NCI-H146 (cell line): ENCODE measurements at regions not wholly inside any gene's neighbourhood (a gene's known extent, or its start where the extent isn't known, plus 50 kb on each side); places are given as distances from the start of the nearest gene placed in this dataset.
"Not testable (repeated sequence)": the region's sequence is repeated elsewhere in the genome, so short reads cannot be mapped to it uniquely, and the experiment has no call there.

Experiments used
- DNase-seq: peaks from one replicate; lab custom pipeline; 2025; lab: John Stamatoyannopoulos, UW

DNA sequence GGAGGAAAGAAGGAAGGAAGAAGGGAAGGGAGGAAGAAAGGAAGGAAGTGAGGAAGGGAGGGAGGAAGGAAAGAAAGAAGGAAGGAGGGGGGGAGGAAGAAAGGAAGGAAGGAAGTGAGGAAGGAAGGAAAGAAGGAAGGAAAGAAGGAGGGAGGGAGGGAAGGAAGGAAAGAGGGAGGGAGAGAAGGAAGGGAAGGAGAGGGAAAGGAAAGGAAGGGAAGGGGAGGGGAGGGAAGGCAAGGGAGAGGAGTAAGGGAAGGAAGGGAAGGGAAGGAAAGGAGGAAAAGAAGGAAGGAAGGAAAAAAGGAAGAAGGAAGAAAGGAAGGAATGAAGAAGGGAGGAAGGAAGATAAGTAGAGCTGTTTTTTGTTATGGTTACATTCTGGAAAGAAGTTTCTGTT is 141.2 kb downstream of the LRRC3B start:
- DNase-seq: no peak

DNA sequence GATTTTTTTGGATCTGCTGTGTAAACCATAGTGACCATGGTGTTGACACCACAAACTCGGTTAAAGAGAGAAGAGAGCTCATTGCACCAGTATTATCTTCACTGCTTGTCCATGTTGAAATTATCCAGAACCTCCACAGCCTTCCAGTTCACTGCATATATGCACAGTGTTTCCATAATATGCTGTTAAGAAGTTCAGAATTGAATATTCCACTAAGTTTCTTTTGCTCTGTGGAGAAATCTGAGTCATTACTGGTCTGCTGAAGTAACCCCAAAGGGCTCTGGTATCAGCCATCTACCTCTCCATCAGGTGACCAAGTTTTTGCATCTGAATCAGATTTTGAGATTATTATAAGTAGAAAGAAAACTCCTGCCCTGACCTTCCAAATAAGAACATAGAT is 143.5 kb downstream of the LRRC3B start:
- DNase-seq: no peak

- DNase-seq: no peak
These were observed 145.6 kb downstream of the LRRC3B start for GRCh38 chr3:26768068-26768651.

GRCh38 chr3:26799679-26800317 is 177.2 kb downstream of the LRRC3B start:
- no peak for DNase-seq

DNA sequence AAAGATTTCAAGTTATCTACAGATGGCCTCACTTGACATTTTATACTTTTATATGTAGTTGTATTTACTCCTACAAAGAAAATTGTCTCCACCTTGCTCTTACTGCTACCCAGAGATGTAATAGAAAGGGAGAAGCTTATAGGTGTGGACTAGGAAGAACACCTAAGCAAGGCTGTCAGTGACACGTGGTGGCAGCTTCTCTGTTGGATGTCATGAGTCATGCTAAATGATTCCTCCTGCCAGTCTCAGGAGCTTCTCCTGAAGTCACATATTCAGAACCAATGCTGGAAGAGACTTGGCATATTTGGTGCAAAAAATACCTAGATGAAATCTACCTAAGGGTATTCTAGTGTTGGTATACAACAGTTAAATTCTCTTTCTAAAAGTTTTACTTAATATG is 184.7 kb downstream of the LRRC3B start:
- no peak for DNase-seq

DNA sequence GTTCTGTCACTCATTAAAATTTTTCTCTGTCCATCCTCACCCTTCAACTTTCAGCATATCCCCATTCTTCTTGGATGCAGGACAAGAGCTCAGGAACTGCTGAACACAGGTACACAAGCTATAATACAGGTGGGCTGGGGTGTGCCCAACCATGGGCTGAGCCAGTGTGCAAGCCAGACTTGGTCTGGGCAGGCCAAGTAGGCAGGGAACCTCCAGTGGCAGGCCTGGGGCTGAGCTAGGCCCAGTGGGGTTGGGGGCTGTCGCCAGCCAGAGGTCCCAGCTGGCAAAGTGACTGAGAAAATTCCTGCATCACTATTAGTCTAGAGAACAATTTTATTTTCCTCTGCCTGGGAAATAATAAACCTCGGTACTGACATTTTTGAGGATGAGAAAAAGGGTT is 202.9 kb downstream of the LRRC3B start:
- DNase-seq: no peak

DNA sequence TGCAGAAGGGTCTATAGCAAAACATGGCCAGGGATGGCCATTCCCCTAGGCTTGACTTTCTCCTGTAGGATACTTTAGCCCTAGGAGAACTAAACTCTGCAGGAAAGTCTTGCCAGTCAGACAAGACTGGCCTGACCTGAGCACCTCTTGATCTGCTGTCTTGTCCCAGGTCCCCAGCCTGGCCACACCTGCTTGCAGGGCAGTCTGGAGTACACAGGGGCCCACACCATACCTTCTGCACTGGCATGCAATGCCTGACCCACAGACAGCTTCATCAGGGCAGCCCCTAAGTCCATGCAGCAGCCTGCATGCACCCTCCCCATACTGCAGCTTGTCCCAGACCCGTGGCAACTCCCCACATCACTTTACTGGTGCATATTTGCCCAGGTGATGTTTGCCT is 204.6 kb downstream of the LRRC3B start:
- DNase-seq: no peak

DNA sequence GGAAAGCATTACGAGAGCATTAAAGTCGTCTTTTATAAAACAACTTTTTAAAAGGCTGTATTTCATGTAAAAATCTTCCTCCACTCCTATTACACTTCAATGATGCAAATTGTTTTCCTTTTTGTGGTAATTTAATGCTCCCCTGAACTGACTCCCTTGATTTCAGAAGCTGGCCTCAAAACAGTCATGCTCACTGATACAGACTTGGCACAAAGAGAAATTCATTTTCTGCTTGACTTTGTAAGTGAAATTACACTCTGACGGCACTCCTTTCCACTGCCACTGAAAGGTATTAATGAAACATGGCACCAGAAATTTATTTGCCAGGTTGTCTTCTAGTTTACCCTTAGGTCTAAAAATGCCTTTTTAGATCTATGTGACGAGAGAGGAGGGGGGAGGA is 215.5 kb downstream of the LRRC3B start:
- no peak for DNase-seq

DNA sequence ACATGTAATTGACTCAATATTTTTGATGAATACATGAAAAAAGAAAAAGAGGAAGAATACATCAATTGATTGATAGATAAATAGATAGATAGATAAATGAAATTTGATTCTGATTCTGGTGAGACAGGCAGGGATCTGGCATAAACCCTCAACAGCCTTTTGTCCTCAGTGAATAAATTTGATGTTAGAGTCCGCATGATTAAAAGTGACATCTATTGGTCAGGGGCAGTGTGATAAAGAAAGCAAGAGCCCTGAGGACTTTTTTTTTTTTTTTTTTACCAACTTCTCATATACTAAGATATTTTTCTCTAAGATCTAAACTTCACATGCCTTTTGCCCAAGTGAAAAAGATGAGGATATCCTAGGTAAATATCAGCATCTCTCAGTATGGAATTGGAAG is 216.4 kb downstream of the LRRC3B start:
- DNase-seq: no peak

DNA sequence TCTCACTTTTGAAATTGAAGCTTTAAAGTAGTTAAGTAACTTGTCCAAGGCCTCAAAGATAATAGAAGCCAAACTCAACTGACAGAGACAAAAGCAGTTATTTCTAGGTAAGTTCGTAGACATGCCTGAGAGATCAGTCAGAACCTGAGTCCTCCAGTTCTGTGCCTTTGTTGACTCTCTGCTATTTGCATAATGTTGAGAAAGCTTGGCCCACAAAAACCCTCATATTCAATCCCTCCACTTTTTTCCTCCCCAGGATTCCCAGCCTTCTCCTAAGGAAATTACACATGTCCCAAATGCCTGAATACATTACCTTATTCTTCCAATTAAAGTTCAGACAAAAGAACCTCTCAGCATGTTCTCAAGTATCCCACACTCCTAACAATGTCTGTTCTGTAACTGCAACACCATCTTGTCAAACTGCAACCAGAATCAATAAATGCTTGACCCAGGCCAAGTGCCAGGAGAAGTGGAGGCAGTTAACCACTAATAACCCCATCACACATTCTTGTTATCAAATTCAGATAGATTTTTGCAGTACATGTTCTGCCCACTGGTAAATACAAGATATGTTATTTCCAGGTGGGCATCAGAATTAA is 217.8 kb downstream of the LRRC3B start:
- no peak for DNase-seq

GRCh38 chr3:26845194-26845593 is 222.6 kb downstream of the LRRC3B start:
- DNase-seq: no peak

DNA sequence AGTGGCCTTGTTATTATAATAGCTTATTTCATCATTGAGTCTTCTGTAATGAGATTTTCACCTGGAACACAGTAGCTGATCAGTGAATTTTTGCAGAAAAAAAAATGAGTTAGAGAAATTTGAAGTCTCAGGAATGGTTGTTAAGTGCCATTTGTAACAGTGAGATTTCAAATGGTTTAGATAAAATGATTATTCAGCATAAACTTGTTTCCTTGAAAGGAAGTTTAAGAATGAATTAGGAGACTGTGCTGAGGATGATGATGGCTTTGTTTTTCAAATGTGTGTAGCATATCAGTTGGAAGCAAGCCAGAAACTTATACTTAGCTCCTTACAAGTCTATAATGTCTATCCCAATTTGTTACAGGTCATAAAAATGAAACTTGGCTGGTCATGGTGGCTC is 225.1 kb downstream of the LRRC3B start:
- DNase-seq: no peak

DNA sequence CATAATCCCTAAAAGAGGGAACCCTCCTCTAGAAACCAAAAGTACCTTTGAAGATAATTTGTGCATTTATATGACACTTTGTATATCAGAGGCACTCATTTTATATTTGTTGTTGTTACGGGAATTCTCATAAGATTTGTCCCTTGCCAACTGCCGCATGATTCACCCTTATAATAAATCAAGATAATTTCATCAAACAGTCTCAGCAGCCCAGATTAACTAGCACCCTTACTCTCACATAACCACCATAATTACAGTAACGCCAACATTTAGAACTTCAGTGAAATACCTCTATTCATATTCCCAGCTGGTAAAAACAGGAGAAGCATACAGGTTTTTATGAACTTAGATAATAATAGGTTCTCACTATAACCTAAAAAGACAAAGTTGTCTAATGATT is 271.9 kb downstream of the LRRC3B start:
- DNase-seq: no peak

DNA sequence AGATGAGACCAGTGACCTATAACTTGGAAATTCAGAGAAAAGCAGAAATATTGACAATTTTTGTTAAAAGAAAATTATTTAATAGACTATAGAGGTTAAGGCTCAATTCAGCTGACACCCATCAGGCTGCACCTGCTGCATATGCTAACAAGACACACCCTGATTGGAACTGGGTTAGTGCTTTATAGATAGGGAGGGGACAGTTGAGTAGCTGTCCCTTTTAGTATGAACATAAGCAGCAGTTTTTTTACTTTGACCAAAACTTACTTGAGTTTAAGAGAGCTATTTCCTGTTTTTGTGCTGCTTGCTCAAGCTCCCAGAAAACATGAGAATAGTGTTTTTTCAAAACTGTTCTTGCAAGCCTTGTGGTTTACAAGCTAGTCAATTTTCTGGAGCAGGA is 292.6 kb downstream of the LRRC3B start:
- DNase-seq: no peak

DNA sequence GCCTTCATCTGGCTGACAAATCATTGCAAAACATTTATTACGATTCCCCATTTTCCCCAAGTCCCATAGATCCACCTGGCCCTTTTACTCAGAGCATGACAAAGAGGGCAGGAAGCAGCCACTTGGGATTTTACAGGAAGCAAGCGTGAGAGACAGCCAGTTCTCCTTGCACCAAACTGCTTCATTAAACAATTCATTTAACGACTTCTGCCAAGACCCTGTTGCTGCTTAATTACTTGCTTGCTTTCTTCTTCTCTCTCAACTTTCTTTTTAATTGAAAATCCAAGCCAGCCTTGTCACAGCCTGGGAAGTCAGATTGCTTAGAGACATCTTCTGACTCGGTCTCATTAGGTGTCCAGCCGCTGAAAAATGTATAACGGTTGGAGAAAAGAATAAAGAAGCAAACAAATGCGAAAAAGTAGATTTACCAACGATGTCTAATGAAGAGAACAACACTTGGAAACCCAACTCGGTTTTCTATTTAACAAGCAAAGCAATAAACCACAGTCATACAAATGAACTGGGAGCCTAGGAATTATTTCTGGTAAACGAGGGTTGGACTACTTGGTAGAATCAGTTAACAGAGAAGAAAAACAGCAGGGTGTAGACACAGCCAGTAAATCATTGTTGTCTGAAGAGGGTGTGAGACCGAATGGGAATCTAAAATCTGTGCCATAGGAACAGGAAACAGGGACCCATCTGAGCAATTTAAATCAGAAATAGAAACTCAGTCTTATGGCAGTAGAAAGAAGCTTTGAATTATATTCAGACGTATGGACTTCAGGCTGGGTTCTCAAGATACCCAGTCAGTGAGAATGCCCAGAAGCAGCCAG is 298.3 kb downstream of the LRRC3B start:
- DNase-seq: peak; percentile 32

GRCh38 chr3:26931896-26932295 is 309.3 kb downstream of the LRRC3B start:
- DNase-seq: no peak

GRCh38 chr3:26932752-26933151 is 310.2 kb downstream of the LRRC3B start:
- no peak for DNase-seq

GRCh38 chr3:26945480-26945879 is 322.9 kb downstream of the LRRC3B start:
- not testable (repeated sequence) for DNase-seq

DNA sequence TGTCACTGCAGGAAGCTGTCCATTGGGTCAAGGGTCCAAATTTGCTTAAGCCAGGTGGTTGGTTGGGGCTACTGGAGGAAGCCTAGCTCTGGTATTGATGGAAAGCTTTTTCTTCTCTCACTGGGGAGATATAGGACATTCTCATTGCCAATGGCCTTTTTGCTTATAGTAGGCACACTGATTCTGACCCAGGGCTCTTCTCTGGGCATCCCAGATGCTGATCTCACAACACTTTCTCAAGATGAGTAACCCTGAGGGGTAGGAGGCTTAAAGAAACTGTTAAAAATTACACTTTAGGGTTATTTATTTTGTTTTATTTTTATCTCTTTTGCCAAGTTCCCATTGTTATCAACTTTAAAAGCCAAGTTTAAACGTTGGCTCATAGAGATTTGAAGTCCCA is 337.8 kb downstream of the LRRC3B start:
- peak; percentile 26 for DNase-seq

GRCh38 chr3:26962492-26963360 is 340.2 kb downstream of the LRRC3B start:
- no peak for DNase-seq

GRCh38 chr3:26963361-26963743 is 340.8 kb downstream of the LRRC3B start:
- DNase-seq: no peak

GRCh38 chr3:26964313-26964712 is 341.7 kb downstream of the LRRC3B start:
- DNase-seq: no peak
